Neural crest cell (in vitro differentiated cells): ENCODE measurements at regions not wholly inside any gene's neighbourhood (a gene's known extent, or its start where the extent isn't known, plus 50 kb on each side); places are given as distances from the start of the nearest gene placed in this dataset.

Experiments
- DNase-seq: peaks from one replicate; pipeline ENCODE4 v3.0.0; 2021; ENCODE audit warnings: low read depth, mixed read lengths, low spot score
- H3K27ac Mint-ChIP-seq: one replicate; pipeline ENCODE4 v1.8.0; 2021; ENCODE audit warnings: mild to moderate bottlenecking, mixed read lengths; ENCODE audit not compliant: unreplicated experiment
- H3K27me3 Mint-ChIP-seq: 2 replicates; pipeline ENCODE4 v1.8.0; 2021; ENCODE audit warnings: low read depth, mild to moderate bottlenecking, mixed read lengths
- H3K36me3 Mint-ChIP-seq: 2 replicates; pipeline ENCODE4 v1.8.0; 2021; ENCODE audit warnings: low read depth, mild to moderate bottlenecking, mixed read lengths
- H3K4me1 Mint-ChIP-seq: 2 replicates; pipeline ENCODE4 v1.8.0; 2021; ENCODE audit warnings: mixed read lengths
- H3K4me3 Mint-ChIP-seq: one replicate; pipeline ENCODE4 v1.8.0; 2021; ENCODE audit warnings: mild to moderate bottlenecking, mixed read lengths
- H3K9me3 Mint-ChIP-seq: 2 replicates; pipeline ENCODE4 v1.8.0; 2021; ENCODE audit warnings: mixed read lengths
- CTCF ChIP-seq: fragments of 200-600 bp; sonication (generic); conservative IDR thresholded peaks from 2 replicates; pipeline ENCODE4 v1.5.0; 2021; ENCODE audit warnings: antibody characterized with exemption, mild to moderate bottlenecking

GRCh38 chr6:170173335-170173881, 117.5 kb downstream of the DLL1 start:
- no peaks in the 10 kb centered on the region for H3K36me3 Mint-ChIP-seq

GRCh38 chr6:170172825-170173256, 118.0 kb downstream of the DLL1 start:
- Mint-ChIP-seq H3K9me3 (no peaks in the 10 kb centered on the region), H3K27me3 (peaks cover 9% of the 10 kb centered on the region), H3K4me1 (peaks cover 15% of the 10 kb centered on the region), H3K36me3 (no peaks in the 10 kb centered on the region), H3K4me3 (peak overlapping the region; percentile 16), H3K27ac (no peak overlapping the region)
- no peak for TF ChIP-seq CTCF
- DNase-seq, result no peak

More at GRCh38 chr6:170173335-170173881, 117.5 kb downstream of the DLL1 start:
- H3K27me3 Mint-ChIP-seq, result peaks cover 9% of the 10 kb centered on the region
- no peaks in the 10 kb centered on the region for H3K9me3 Mint-ChIP-seq
- DNase-seq, result no peak
- no peak for TF ChIP-seq CTCF
- no peak overlapping the region for H3K27ac Mint-ChIP-seq
- H3K4me1 Mint-ChIP-seq, result peaks cover 15% of the 10 kb centered on the region
- peak overlapping the region; percentile 31 for H3K4me3 Mint-ChIP-seq

GRCh38 chr6:170172392-170172791, 118.5 kb downstream of the DLL1 start:
- Mint-ChIP-seq H3K9me3 (no peaks in the 10 kb centered on the region), H3K4me3 (no peak overlapping the region), H3K4me1 (peaks cover 15% of the 10 kb centered on the region), H3K27ac (no peak overlapping the region), H3K36me3 (no peaks in the 10 kb centered on the region), H3K27me3 (peaks cover 9% of the 10 kb centered on the region)
- TF ChIP-seq CTCF, result no peak
- DNase-seq, result no peak

GRCh38 chr6:170167657-170168159, 123.2 kb downstream of the DLL1 start:
- no peak for DNase-seq
- Mint-ChIP-seq H3K4me1 (no peaks in the 10 kb centered on the region), H3K27me3 (peaks cover 4% of the 10 kb centered on the region)

GRCh38 chr6:170166511-170167122, 124.3 kb downstream of the DLL1 start:
- no peak overlapping the region for H3K27ac Mint-ChIP-seq
- DNase-seq, result no peak
- H3K36me3 Mint-ChIP-seq, result no peaks in the 10 kb centered on the region
- no peaks in the 10 kb centered on the region for H3K4me1 Mint-ChIP-seq
- no peak for TF ChIP-seq CTCF
- H3K9me3 Mint-ChIP-seq, result no peaks in the 10 kb centered on the region
- H3K27me3 Mint-ChIP-seq, result peaks cover 4% of the 10 kb centered on the region
- no peak overlapping the region for H3K4me3 Mint-ChIP-seq

More at GRCh38 chr6:170167657-170168159, 123.2 kb downstream of the DLL1 start:
- no peak for TF ChIP-seq CTCF
- no peak overlapping the region for H3K27ac Mint-ChIP-seq
- no peaks in the 10 kb centered on the region for H3K9me3 Mint-ChIP-seq
- no peak overlapping the region for H3K4me3 Mint-ChIP-seq
- no peaks in the 10 kb centered on the region for H3K36me3 Mint-ChIP-seq
